PC-3 (cell line): ENCODE measurements at regions not wholly inside any gene's neighbourhood (a gene's known extent, or its start where the extent isn't known, plus 50 kb on each side); places are given as distances from the start of the nearest gene placed in this dataset.

ENCODE experiments used
- ATAC-seq: fragments of 200-7000 bp; cut with Tn5 transposase; 2 replicates; pipeline ENCODE4 v1.9.1; 2020; ENCODE audit warnings: mild to moderate bottlenecking, moderate library complexity
- BruUV-seq: library from RNA; stranded (reverse); fragments of 400-500 nt; replicated peaks from 2 replicates; lab custom pipeline; 2021; lab: Mats Ljungman, UMichigan
- CTCF ChIA-PET: fragments of 300-600 bp; sonication (Branson Sonifier 250); formaldehyde crosslinking; loops from one replicate; lab custom pipeline; 2022; ENCODE audit warnings: antibody characterized with exemption; lab: Charles Lee
- POLR2A ChIA-PET: fragments of 300-600 bp; sonication (Branson Sonifier 250); formaldehyde crosslinking; loops from one replicate; lab custom pipeline; 2022; ENCODE audit warnings: antibody characterized with exemption; ENCODE audit not compliant: unreplicated experiment; lab: Charles Lee
- DNase-seq: peaks from one replicate; pipeline ENCODE4 v3.0.0-alpha.2; 2015
- H2AFZ ChIP-seq: fragments of 300-600 bp; sonication (generic); 2 replicates; pipeline ENCODE4 v1.6.0; 2016; ENCODE audit warnings: antibody characterized with exemption, low read length
- H3F3A ChIP-seq: fragments of 300-600 bp; sonication (generic); one replicate; pipeline ENCODE4 v1.6.0; 2017; ENCODE audit warnings: antibody characterized with exemption, low read length, control low read depth, mild to moderate bottlenecking; ENCODE audit not compliant: unreplicated experiment
- H3K27ac ChIP-seq: fragments of 300-600 bp; sonication (generic); 2 replicates; pipeline ENCODE4 v1.5.1; 2016; ENCODE audit warnings: mild to moderate bottlenecking, low read length
- H3K27me3 ChIP-seq: fragments of 300-600 bp; sonication (generic); 2 replicates; pipeline ENCODE4 v1.6.1; 2016; ENCODE audit warnings: low read length, mixed read lengths
- H3K36me3 ChIP-seq: fragments of 300-600 bp; sonication (generic); 2 replicates; pipeline ENCODE4 v1.6.1; 2016; ENCODE audit warnings: low read depth, mixed run types, low read length, mixed read lengths
- H3K4me1 ChIP-seq: fragments of 300-600 bp; sonication (generic); 2 replicates; pipeline ENCODE4 v1.5.1; 2016; ENCODE audit warnings: low read length; ENCODE audit not compliant: insufficient read depth
- H3K4me2 ChIP-seq: fragments of 300-600 bp; sonication (generic); 2 replicates; pipeline ENCODE4 v1.6.0; 2016; ENCODE audit warnings: low read length
- H3K4me3 ChIP-seq: fragments of 300-600 bp; sonication (generic); 2 replicates; pipeline ENCODE4 v1.5.1; 2016; ENCODE audit warnings: mild to moderate bottlenecking, low read length, mixed read lengths
- H3K79me2 ChIP-seq: fragments of 300-600 bp; sonication (generic); 2 replicates; pipeline ENCODE4 v1.6.1; 2017; ENCODE audit warnings: low read length, mixed read lengths
- H3K9ac ChIP-seq: fragments of 300-600 bp; sonication (generic); 2 replicates; pipeline ENCODE4 v1.6.0; 2016; ENCODE audit warnings: mild to moderate bottlenecking, low read length
- H3K9me2 ChIP-seq: fragments of 300-600 bp; sonication (generic); replicated peaks from 2 replicates; pipeline ENCODE4 v1.6.1; 2016; ENCODE audit warnings: mixed run types, low read length, mixed read lengths
- H3K9me3 ChIP-seq: fragments of 300-600 bp; sonication (generic); 2 replicates; pipeline ENCODE4 v1.6.1; 2016; ENCODE audit warnings: low read length, mixed read lengths
- H4K20me1 ChIP-seq: fragments of 300-600 bp; sonication (generic); 2 replicates; pipeline ENCODE4 v1.6.1; 2016; ENCODE audit warnings: low read length, mixed read lengths
- CTCF ChIP-seq: fragments of 300-600 bp; sonication (generic); conservative IDR thresholded peaks from 2 replicates; pipeline ENCODE4 v1.5.1; 2017; ENCODE audit warnings: antibody characterized with exemption, low read depth, mild to moderate bottlenecking, low read length
- EZH2 ChIP-seq: fragments of 300-600 bp; sonication (generic); IDR thresholded peaks from one replicate; pipeline ENCODE4 v1.6.1; 2017; ENCODE audit warnings: antibody characterized with exemption, mild to moderate bottlenecking, low read length; ENCODE audit not compliant: unreplicated experiment
- EZH2phosphoT487 ChIP-seq: fragments of 300-600 bp; sonication (generic); IDR thresholded peaks from 2 replicates; pipeline ENCODE4 v1.6.1; 2018; ENCODE audit warnings: mild to moderate bottlenecking, antibody characterized with exemption, low read length, borderline replicate concordance
- intact Hi-C: fragments of 100-400 bp; cut with micrococcal nuclease; formaldehyde crosslinking; loops from 2 replicates; pipeline ENCODE4 v1.9.0; 2023

- ChIA-PET POLR2A (no interaction called here), CTCF (no interaction called here)
- Histone ChIP-seq H3K4me1 (no peaks in the 10 kb centered on the region), H3K4me3 (no peak overlapping the region), H3K79me2 (no peaks in the 10 kb centered on the region), H3K27me3 (no peaks in the 10 kb centered on the region), H2AFZ (no peak overlapping the region), H3K36me3 (no peaks in the 10 kb centered on the region), H3K27ac (no peak overlapping the region), H3K4me2 (no peak overlapping the region), H3F3A (no peaks in the 10 kb centered on the region), H3K9me3 (no peaks in the 10 kb centered on the region), H4K20me1 (no peaks in the 10 kb centered on the region), H3K9ac (no peak overlapping the region), H3K9me2 (no peaks in the 10 kb centered on the region)
- no peak for ATAC-seq
- no peak for DNase-seq
- TF ChIP-seq CTCF (no peak), EZH2phosphoT487 (no peak), EZH2 (no peak)
- BruUV-seq: no TSS peak
- intact Hi-C loops: no loop called here
Measured at GRCh38 chr4:153107246-153107645, 97.0 kb upstream of the TRIM2 start.

- H3K27me3 ChIP-seq: no peaks in the 10 kb centered on the region
- BruUV-seq: no TSS peak
- POLR2A ChIA-PET: no interaction called here
- no peaks in the 10 kb centered on the region for H3F3A ChIP-seq
- H3K79me2 ChIP-seq: no peaks in the 10 kb centered on the region
- H2AFZ ChIP-seq: no peak overlapping the region
- no peaks in the 10 kb centered on the region for H3K9me3 ChIP-seq
- no peaks in the 10 kb centered on the region for H3K36me3 ChIP-seq
- CTCF ChIA-PET: no interaction called here
- H4K20me1 ChIP-seq: no peaks in the 10 kb centered on the region
- H3K27ac ChIP-seq: no peak overlapping the region
- H3K4me3 ChIP-seq: no peak overlapping the region
- no peaks in the 10 kb centered on the region for H3K9me2 ChIP-seq
- no peak for ATAC-seq
- no peak for DNase-seq
- intact Hi-C loops: no loop called here
- H3K4me2 ChIP-seq: no peak overlapping the region
- peaks cover 5% of the 10 kb centered on the region for H3K4me1 ChIP-seq
- TF ChIP-seq EZH2 (no peak), EZH2phosphoT487 (no peak), CTCF (no peak)
- no peak overlapping the region for H3K9ac ChIP-seq
Measured at GRCh38 chr4:153109296-153109849, 94.9 kb upstream of the TRIM2 start.

- DNase-seq: no peak
- Histone ChIP-seq H3K36me3 (no peaks in the 10 kb centered on the region), H2AFZ (no peak overlapping the region), H3K27me3 (no peaks in the 10 kb centered on the region), H3K4me3 (no peak overlapping the region), H3K27ac (no peak overlapping the region), H4K20me1 (no peaks in the 10 kb centered on the region), H3K4me1 (peaks cover 16% of the 10 kb centered on the region), H3K79me2 (no peaks in the 10 kb centered on the region), H3K9me2 (no peaks in the 10 kb centered on the region), H3K9ac (no peak overlapping the region), H3F3A (no peaks in the 10 kb centered on the region), H3K4me2 (no peak overlapping the region), H3K9me3 (no peaks in the 10 kb centered on the region)
- POLR2A ChIA-PET: no interaction called here
- ATAC-seq: no peak
- CTCF ChIA-PET: no interaction called here
- TF ChIP-seq EZH2phosphoT487: no peak
- no peak for TF ChIP-seq EZH2
- TF ChIP-seq CTCF: no peak
- no TSS peak for BruUV-seq
- intact Hi-C loops: no loop called here
Measured at GRCh38 chr4:153110739-153111138, 93.5 kb upstream of the TRIM2 start.
